ENCODE measurements at regions not wholly inside any gene's neighbourhood (a gene's known extent, or its start where the extent isn't known, plus 50 kb on each side); places are given as distances from the start of the nearest gene placed in this dataset.

GRCh38 chr18:61616111-61616610 is 276.6 kb downstream of the RNF152 start:
- DNase-seq, result no peak

GRCh38 chr18:61612517-61612916 is 279.3 kb downstream of the CDH20 start:
- no peak for DNase-seq

- DNase-seq, result no peak
These were observed 275.9 kb downstream of the CDH20 start for GRCh38 chr18:61609131-61609530.

GRCh38 chr18:61608316-61608715 is 275.1 kb downstream of the CDH20 start:
- no peak for DNase-seq

DNA sequence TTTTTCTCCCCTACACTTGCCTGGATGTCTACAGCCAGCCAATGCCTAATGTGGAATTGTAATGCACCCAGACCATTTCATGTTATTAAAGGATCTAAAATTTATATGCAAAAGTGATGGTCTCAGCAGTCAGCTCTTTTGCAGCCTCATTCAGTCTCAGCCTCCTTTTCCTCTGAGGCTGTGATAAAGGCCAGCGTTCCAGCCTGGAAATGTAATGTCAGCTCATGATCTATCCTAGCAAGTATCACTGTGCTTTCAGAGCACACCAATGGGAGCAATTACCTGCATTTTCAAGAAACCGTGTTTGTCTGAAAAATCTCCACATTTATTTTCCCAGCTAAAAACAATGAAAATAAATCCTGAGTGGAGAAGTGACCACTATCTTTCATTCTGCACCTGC is 274.6 kb downstream of the CDH20 start:
- DNase-seq, result no peak

GRCh38 chr18:61606759-61607158 is 273.5 kb downstream of the CDH20 start:
- DNase-seq, result no peak

- no peak for DNase-seq
These were observed 272.9 kb downstream of the CDH20 start for GRCh38 chr18:61606068-61606660.

DNA sequence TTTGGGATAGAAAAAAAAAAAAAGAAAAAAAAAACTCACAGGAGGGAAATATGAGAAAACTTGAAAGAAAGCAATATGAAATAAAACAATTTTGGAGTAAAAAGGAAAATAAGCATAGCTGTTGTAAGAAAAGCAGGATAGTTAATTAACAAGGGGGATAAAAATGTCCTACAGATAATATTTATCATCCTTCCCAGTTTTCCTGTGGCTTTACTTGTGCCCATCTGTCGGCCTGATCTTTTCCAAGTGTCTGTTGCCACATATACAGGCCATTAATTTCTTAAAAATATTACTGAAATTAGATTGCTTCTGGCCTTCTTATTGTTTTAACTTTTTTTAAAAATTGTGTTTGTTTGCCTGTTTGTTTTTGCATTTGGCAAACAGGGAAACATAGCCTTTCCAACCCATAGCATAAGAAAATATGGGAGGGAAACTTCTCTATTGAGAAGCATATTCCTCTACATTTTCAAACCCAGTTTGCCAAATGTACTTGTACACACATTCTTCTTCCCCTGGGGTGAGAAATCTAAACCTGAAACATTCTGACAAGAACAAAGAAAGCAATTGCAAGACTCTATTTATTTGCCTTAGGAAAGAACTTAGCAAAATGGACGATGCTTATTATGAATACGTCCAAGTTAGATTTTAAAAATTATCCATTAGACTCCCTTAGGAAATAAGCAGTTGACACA is 272.3 kb downstream of the CDH20 start:
- DNase-seq, result no peak

All from activated CD4-positive, alpha-beta T cell treated with anti-CD3 and anti-CD28 coated beads, Interleukin-2, Interleukin-6, amounts not matched to agents 100 ng/mL and 50 ng/mL, durations not matched to agents 16 hours and 8 hours (primary cell).